HG02943 (cell line): ENCODE measurements at regions not wholly inside any gene's neighbourhood (a gene's known extent, or its start where the extent isn't known, plus 50 kb on each side); places are given as distances from the start of the nearest gene placed in this dataset.
"Not testable (repeated sequence)": the region's sequence is repeated elsewhere in the genome, so short reads cannot be mapped to it uniquely, and the experiment has no call there.

ENCODE experiments used
- ATAC-seq: cut with Tn5 transposase; IDR thresholded peaks from one replicate; pipeline ENCODE4 v1.9.1; 2021; ENCODE audit warnings: mild to moderate bottlenecking, low read depth, moderate library complexity; ENCODE audit not compliant: unreplicated experiment

- no peak for ATAC-seq
These were observed 126.4 kb downstream of the BRMS1L start for GRCh38 chr14:35952584-35952983.

GRCh38 chr14:35949920-35950513 is 123.9 kb downstream of the BRMS1L start:
- ATAC-seq: no peak

GRCh38 chr14:35947983-35948382 is 121.8 kb downstream of the BRMS1L start:
- not testable (repeated sequence) for ATAC-seq

GRCh38 chr14:35944847-35945246 is 118.7 kb downstream of the BRMS1L start:
- ATAC-seq: no peak

GRCh38 chr14:35940291-35940690 is 114.2 kb downstream of the BRMS1L start:
- ATAC-seq: peak; percentile 81

- no peak for ATAC-seq
These were observed 112.6 kb downstream of the BRMS1L start for GRCh38 chr14:35938770-35939169.

GRCh38 chr14:35934499-35934898 is 108.4 kb downstream of the BRMS1L start:
- ATAC-seq: peak; percentile 52

GRCh38 chr14:35932659-35933159 is 106.6 kb downstream of the BRMS1L start:
- no peak for ATAC-seq

- no peak for ATAC-seq
These were observed 106.0 kb downstream of the BRMS1L start for GRCh38 chr14:35932136-35932535.

- no peak for ATAC-seq
These were observed 105.2 kb downstream of the BRMS1L start for GRCh38 chr14:35931346-35931745.

- ATAC-seq: no peak
These were observed 103.0 kb downstream of the BRMS1L start for GRCh38 chr14:35929186-35929585.

GRCh38 chr14:35927727-35928126 is 101.6 kb downstream of the BRMS1L start:
- ATAC-seq: no peak

- no peak for ATAC-seq
These were observed 99.2 kb downstream of the BRMS1L start for GRCh38 chr14:35925319-35925718.

GRCh38 chr14:35922590-35922989 is 96.5 kb downstream of the BRMS1L start:
- not testable (repeated sequence) for ATAC-seq

- ATAC-seq: no peak
These were observed 95.6 kb downstream of the BRMS1L start for GRCh38 chr14:35921745-35922144.
